ENCODE measurements at regions not wholly inside any gene's neighbourhood (a gene's known extent, or its start where the extent isn't known, plus 50 kb on each side); places are given as distances from the start of the nearest gene placed in this dataset.
"Not testable (repeated sequence)": the region's sequence is repeated elsewhere in the genome, so short reads cannot be mapped to it uniquely, and the experiment has no call there.

DNA sequence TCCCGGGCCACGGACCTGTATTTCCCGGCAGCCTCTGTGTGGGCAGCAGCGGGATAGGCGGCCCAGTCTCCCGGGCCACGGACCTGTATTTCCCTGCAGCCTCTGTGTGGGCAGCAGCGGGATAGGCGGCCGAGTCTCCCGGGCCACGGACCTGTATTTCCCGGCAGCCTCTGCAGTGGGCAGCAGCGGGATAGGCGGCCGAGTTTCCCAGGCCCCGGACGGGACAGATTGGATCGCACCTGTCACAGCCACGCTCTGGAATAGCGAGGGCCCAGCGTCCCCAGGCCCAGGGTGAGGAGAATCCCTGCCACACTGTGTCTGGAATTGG lies 145.9 kb upstream of the PITRM1 start:
- not testable (repeated sequence) for TF ChIP-seq CTCF, POLR2A (IDR thresholded peaks at IDR 0.05)
